ENCODE measurements at regions not wholly inside any gene's neighbourhood (a gene's known extent, or its start where the extent isn't known, plus 50 kb on each side); places are given as distances from the start of the nearest gene placed in this dataset.

DNA sequence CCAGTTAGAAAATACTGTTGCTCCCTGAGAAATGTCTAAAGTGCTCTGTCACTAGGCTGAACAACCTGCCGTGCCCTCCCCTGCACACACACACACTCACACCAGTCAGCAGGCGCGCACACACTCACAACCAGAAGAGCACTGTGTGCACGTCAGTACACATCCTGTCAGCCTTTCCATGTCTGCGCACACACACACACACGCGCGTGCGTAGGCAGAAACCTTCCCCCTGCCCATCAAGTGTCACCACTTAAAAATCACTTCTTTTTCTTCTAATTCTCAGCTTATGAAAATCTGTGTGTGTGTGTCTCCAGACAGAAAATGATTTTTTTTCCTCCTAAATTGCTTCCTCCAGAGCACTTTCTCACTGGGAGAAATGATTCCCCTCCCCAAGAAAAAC lies 100.3 kb downstream of the EDN3 start:
- Histone ChIP-seq H3K27ac (no peak overlapping the region), H3K4me3 (no peak overlapping the region), H3K36me3 (replicated peaks in 1 of 2) (no peaks in the 10 kb centered on the region), H3K4me1 (replicated peaks in 1 of 2) (peaks cover 0 to 11% of the 10 kb centered on the region in 2 donors), H3K27me3 (peaks cover 24% of the 10 kb centered on the region), H3K9me3 (replicated peaks in 1 of 3) (no peaks in the 10 kb centered on the region)
- intact Hi-C loops (cut with DNase I): loop anchor here in 1 of 2 donors (5.0 kb wide), 1 partner anchor 533 kb away; no protein-coding TSS in a partner anchor
- TF ChIP-seq CTCF (IDR thresholded peaks at IDR 0.05) (no peak), POLR2A (IDR thresholded peaks at IDR 0.05) (no peak)
- 53 to 64% (median 60%) methylated on average over 9 of the region's 9 CpGs for WGBS, 4 donors
- DNase-seq: no peak

- H3K9me3 ChIP-seq (replicated peaks in 1 of 3): no peaks in the 10 kb centered on the region
- no peak overlapping the region for H3K4me3 ChIP-seq
- WGBS, 4 donors: 23 to 36% (median 30%) methylated on average over 9 of the region's 9 CpGs
- intact Hi-C loops (cut with DNase I): loop anchor here in 1 of 2 donors (5.0 kb wide), 1 partner anchor 535 kb away; no protein-coding TSS in a partner anchor
- peaks cover 0 to 11% of the 10 kb centered on the region in 2 donors for H3K4me1 ChIP-seq (replicated peaks in 1 of 2)
- H3K36me3 ChIP-seq (replicated peaks in 1 of 2): no peaks in the 10 kb centered on the region
- TF ChIP-seq CTCF (IDR thresholded peaks at IDR 0.05) (no peak), POLR2A (IDR thresholded peaks at IDR 0.05) (no peak)
- no peak for DNase-seq
- H3K27ac ChIP-seq: peak overlapping the region in 1 of 5 donors; percentile 52
- H3K27me3 ChIP-seq: peaks cover 24% of the 10 kb centered on the region
These were observed 102.3 kb downstream of the EDN3 start for GRCh38 chr20:59402681-59403080.

- Histone ChIP-seq H3K9me3 (replicated peaks in 1 of 3) (no peaks in the 10 kb centered on the region), H3K27ac (peak overlapping the region in 1 of 5 donors; percentile 52), H3K4me1 (replicated peaks in 1 of 2) (peaks cover 0 to 11% of the 10 kb centered on the region in 2 donors), H3K27me3 (peaks cover 24% of the 10 kb centered on the region), H3K36me3 (replicated peaks in 1 of 2) (no peaks in the 10 kb centered on the region), H3K4me3 (no peak overlapping the region)
- TF ChIP-seq POLR2A (IDR thresholded peaks at IDR 0.05): no peak
- TF ChIP-seq CTCF (IDR thresholded peaks at IDR 0.05): peak; percentile 70 to 96 (median 80)
- 7 to 11% (median 9%) methylated on average over 20 to 46 of the region's 46 CpGs for WGBS, 4 donors
- intact Hi-C loops (cut with DNase I): loop anchor here in 1 of 2 donors (5.0 kb wide), 1 partner anchor 536 kb away; no protein-coding TSS in a partner anchor
- peak; percentile 18 to 73 (median 51) for DNase-seq
These were observed 103.0 kb downstream of the EDN3 start for GRCh38 chr20:59403261-59403961.

- WGBS, 4 donors: 25 to 48% (median 26%) methylated on average over 4 to 9 of the region's 9 CpGs
- no peak for DNase-seq
- H3K9me3 ChIP-seq (replicated peaks in 1 of 3): no peaks in the 10 kb centered on the region
- TF ChIP-seq CTCF (IDR thresholded peaks at IDR 0.05) (peak in 2 of 6 experiments; percentile 13 to 14), POLR2A (IDR thresholded peaks at IDR 0.05) (no peak)
- peak overlapping the region in 1 of 5 donors; percentile 52 for H3K27ac ChIP-seq
- no peak overlapping the region for H3K4me3 ChIP-seq
- no peaks in the 10 kb centered on the region for H3K36me3 ChIP-seq (replicated peaks in 1 of 2)
- peaks cover 0 to 11% of the 10 kb centered on the region in 2 donors for H3K4me1 ChIP-seq (replicated peaks in 1 of 2)
- H3K27me3 ChIP-seq: peaks cover 24% of the 10 kb centered on the region
- intact Hi-C loops (cut with DNase I): loop anchor here in 1 of 2 donors (5.0 kb wide), 1 partner anchor 537 kb away; no protein-coding TSS in a partner anchor
These were observed 103.5 kb downstream of the EDN3 start for GRCh38 chr20:59403962-59404314.
